H9 (cell line): ENCODE measurements at regions not wholly inside any gene's neighbourhood (a gene's known extent, or its start where the extent isn't known, plus 50 kb on each side); places are given as distances from the start of the nearest gene placed in this dataset.

Experiments used
- DNase-seq: peaks from one replicate; pipeline ENCODE4 v3.0.0-alpha.2; 2017
- H2AFZ ChIP-seq: one replicate; pipeline ENCODE4 v1.6.1; 2013; ENCODE audit warnings: mild to moderate bottlenecking, low read length, control low read depth, moderate library complexity
- H2AK5ac ChIP-seq: 2 replicates; pipeline ENCODE4 v1.6.1; 2013; ENCODE audit warnings: low read length, control low read depth, mixed read lengths; ENCODE audit not compliant: insufficient read length
- H2BK120ac ChIP-seq: one replicate; pipeline ENCODE4 v1.6.1; 2013; ENCODE audit warnings: low read depth, mild to moderate bottlenecking, low read length, control low read depth, inconsistent platforms; ENCODE audit not compliant: poor library complexity, severe bottlenecking
- H2BK12ac ChIP-seq: 2 replicates; pipeline ENCODE4 v1.6.1; 2013; ENCODE audit warnings: low read length, control low read depth, mixed read lengths, low read depth; ENCODE audit not compliant: insufficient read length
- H2BK15ac ChIP-seq: 2 replicates; pipeline ENCODE4 v1.6.1; 2013; ENCODE audit warnings: low read depth, low read length, control low read depth
- H2BK20ac ChIP-seq: one replicate; pipeline ENCODE4 v1.6.1; 2013; ENCODE audit warnings: low read depth, mild to moderate bottlenecking, low read length, control low read depth, inconsistent platforms; ENCODE audit not compliant: poor library complexity, severe bottlenecking
- H2BK5ac ChIP-seq: 2 replicates; pipeline ENCODE4 v1.6.1; 2013; ENCODE audit warnings: low read length, control low read depth, mixed read lengths; ENCODE audit not compliant: insufficient read length
- H3K14ac ChIP-seq: 2 replicates; pipeline ENCODE4 v1.6.1; 2013; ENCODE audit warnings: low read length, control low read depth; ENCODE audit not compliant: insufficient read depth
- H3K18ac ChIP-seq: 2 replicates; pipeline ENCODE4 v1.6.1; 2013; ENCODE audit warnings: low read depth, mild to moderate bottlenecking, mixed read lengths, low read length, control low read depth; ENCODE audit not compliant: insufficient read length
- H3K23ac ChIP-seq: 2 replicates; pipeline ENCODE4 v1.6.1; 2013; ENCODE audit warnings: low read length, control low read depth, mixed read lengths, low read depth; ENCODE audit not compliant: insufficient read length
- H3K23me2 ChIP-seq: 2 replicates; pipeline ENCODE4 v1.6.1; 2013; ENCODE audit warnings: low read depth, mild to moderate bottlenecking, mixed read lengths, low read length, control low read depth; ENCODE audit not compliant: insufficient read length, poor library complexity, severe bottlenecking
- H3K27ac ChIP-seq: 2 replicates; pipeline ENCODE4 v1.5.1; 2013; ENCODE audit warnings: low read length, control low read depth, mixed read lengths, low read depth; ENCODE audit not compliant: insufficient read length
- H3K27me3 ChIP-seq: 2 replicates; pipeline ENCODE4 v1.6.1; 2013; ENCODE audit warnings: low read length, control low read depth, inconsistent platforms; ENCODE audit not compliant: insufficient read depth
- H3K4ac ChIP-seq: 2 replicates; pipeline ENCODE4 v1.6.1; 2013; ENCODE audit warnings: low read depth, mild to moderate bottlenecking, control low read depth, inconsistent platforms, low read length, moderate library complexity
- H3K4me1 ChIP-seq: 2 replicates; pipeline ENCODE4 v1.6.1; 2013; ENCODE audit warnings: low read length, control low read depth, inconsistent platforms; ENCODE audit not compliant: insufficient read depth
- H3K4me2 ChIP-seq: 2 replicates; pipeline ENCODE4 v1.6.1; 2013; ENCODE audit warnings: low read length, control low read depth, mixed read lengths; ENCODE audit not compliant: insufficient read length, insufficient read depth
- H3K56ac ChIP-seq: 2 replicates; pipeline ENCODE4 v1.6.1; 2013; ENCODE audit warnings: low read depth, mild to moderate bottlenecking, mixed read lengths, low read length, control low read depth; ENCODE audit not compliant: insufficient read length
- H3K79me1 ChIP-seq: 2 replicates; pipeline ENCODE4 v1.6.1; 2013; ENCODE audit warnings: low read depth, mild to moderate bottlenecking, moderate library complexity, low read length, control low read depth, inconsistent platforms; ENCODE audit not compliant: insufficient read depth, poor library complexity, severe bottlenecking
- H3K79me2 ChIP-seq: 2 replicates; pipeline ENCODE4 v1.6.1; 2013; ENCODE audit warnings: low read length, control low read depth, inconsistent platforms; ENCODE audit not compliant: insufficient read depth
- H3K9ac ChIP-seq: 2 replicates; pipeline ENCODE4 v1.6.1; 2013; ENCODE audit warnings: low read length, control low read depth, mixed read lengths; ENCODE audit not compliant: insufficient read length; ENCODE audit errors: extremely low read depth
- H3K9me3 ChIP-seq: one replicate; pipeline ENCODE4 v1.6.1; 2013; ENCODE audit warnings: low read depth, low read length, inconsistent platforms; ENCODE audit not compliant: control insufficient read depth
- H3T11ph ChIP-seq: one replicate; pipeline ENCODE4 v1.6.1; 2013; ENCODE audit warnings: mild to moderate bottlenecking, low read length, control low read depth, inconsistent platforms
- H4K20me1 ChIP-seq: one replicate; pipeline ENCODE4 v1.6.1; 2013; ENCODE audit not compliant: control insufficient read depth, insufficient read length, insufficient read depth
- H4K5ac ChIP-seq: 2 replicates; pipeline ENCODE4 v1.6.1; 2013; ENCODE audit warnings: low read depth, mild to moderate bottlenecking, mixed read lengths, low read length, control low read depth; ENCODE audit not compliant: insufficient read length
- H4K8ac ChIP-seq: replicated peaks from 2 replicates; pipeline ENCODE4 v1.6.1; 2013; ENCODE audit warnings: low read length, control low read depth, mixed read lengths, low read depth; ENCODE audit not compliant: insufficient read length
- H4K91ac ChIP-seq: 2 replicates; pipeline ENCODE4 v1.6.1; 2013; ENCODE audit warnings: low read depth, mild to moderate bottlenecking, moderate library complexity, mixed read lengths, low read length, control low read depth; ENCODE audit not compliant: insufficient read length
- H3K27ac Mint-ChIP-seq, 3 experiments: 2 replicates in 2 of 3; 3 replicates in 1 of 3; pipeline ENCODE4 v1.8.0; 2020 to 2021; ENCODE audit warnings: mixed read lengths in 3 of 3, mild to moderate bottlenecking in 1 of 3, moderate library complexity in 1 of 3
- H3K27me3 Mint-ChIP-seq: 2 replicates; pipeline ENCODE4 v1.8.0; 2021; ENCODE audit warnings: low read depth, mild to moderate bottlenecking, moderate library complexity, mixed read lengths
- H3K36me3 Mint-ChIP-seq, 3 experiments: 2 replicates in 2 of 3; 3 replicates in 1 of 3; pipeline ENCODE4 v1.8.0; 2020 to 2021; ENCODE audit warnings: low read depth in 3 of 3, mixed read lengths in 3 of 3; ENCODE audit not compliant: insufficient read depth in 1 of 3
- H3K4me1 Mint-ChIP-seq, 2 experiments: 2 replicates each; pipeline ENCODE4 v1.8.0; 2020; ENCODE audit warnings: mixed read lengths in 2 of 2
- H3K4me3 Mint-ChIP-seq, 2 experiments: 2 replicates in 1 of 2; 3 replicates in 1 of 2; pipeline ENCODE4 v1.8.0; 2020 to 2021; ENCODE audit warnings: mild to moderate bottlenecking in 2 of 2, mixed read lengths in 2 of 2, moderate library complexity in 1 of 2
- H3K9me3 Mint-ChIP-seq, 2 experiments: 2 replicates in 1 of 2; 3 replicates in 1 of 2; pipeline ENCODE4 v1.8.0; 2020; ENCODE audit warnings: mild to moderate bottlenecking in 2 of 2, mixed read lengths in 2 of 2, moderate library complexity in 1 of 2
- WGBS: extraction: QIAGEN DNeasy Blood & Tissue Kit; methylation state at CpG from one replicate; pipeline ENCODE4 v1.1.7; 2013; ENCODE audit warnings: missing lambda C conversion rate, low lambda C conversion rate, mixed read lengths; ENCODE audit not compliant: insufficient read length; ENCODE audit errors: extremely low coverage; 5-methylcytosine and 5-hydroxymethylcytosine counted together
- TF ChIP-seq, protein P1 (sequence below): fragments of 200-600 bp; sonication (generic); conservative IDR thresholded peaks from 3 replicates; pipeline ENCODE4 v1.8.0; 2021; ENCODE audit warnings: antibody characterized with exemption, mild to moderate bottlenecking

DNA sequence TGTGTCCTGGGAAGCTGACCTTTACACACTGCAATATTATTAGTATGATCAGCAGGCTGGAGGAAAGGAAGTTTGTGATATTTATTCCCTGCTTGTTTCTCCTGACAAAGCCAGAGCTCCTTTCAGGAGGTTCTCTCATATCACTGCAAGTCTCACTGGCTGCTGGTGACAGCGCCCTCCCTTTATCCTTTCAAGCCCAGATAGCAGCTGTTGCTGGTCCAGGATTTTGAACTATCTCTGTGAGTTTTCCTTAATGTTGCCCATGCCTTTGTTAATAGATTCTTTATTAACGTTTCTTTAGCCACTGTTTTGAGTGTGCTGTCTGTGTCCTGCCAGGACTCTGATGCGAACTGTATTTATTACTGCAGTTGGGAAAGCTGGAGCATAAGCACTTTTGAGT lies 518.7 kb downstream of the C4orf33 start:
- H3K4me1 ChIP-seq, result no peaks in the 10 kb centered on the region
- H3K4ac ChIP-seq, result no peak overlapping the region
- no peaks in the 10 kb centered on the region for H3K23me2 ChIP-seq
- no peak overlapping the region for H3K18ac ChIP-seq
- no peak overlapping the region for H3K27ac ChIP-seq
- no peak overlapping the region for H3K23ac ChIP-seq
- no peak overlapping the region for H4K91ac ChIP-seq
- H3K56ac ChIP-seq, result no peak overlapping the region
- Mint-ChIP-seq H3K4me1 (no peaks in the 10 kb centered on the region), H3K4me3 (no peak overlapping the region), H3K36me3 (no peaks in the 10 kb centered on the region), H3K27ac (no peak overlapping the region), H3K27me3 (no peaks in the 10 kb centered on the region; the same call in 1 of the 2 replicates), H3K9me3 (no peaks in the 10 kb centered on the region)
- TF ChIP-seq, protein P1, sequence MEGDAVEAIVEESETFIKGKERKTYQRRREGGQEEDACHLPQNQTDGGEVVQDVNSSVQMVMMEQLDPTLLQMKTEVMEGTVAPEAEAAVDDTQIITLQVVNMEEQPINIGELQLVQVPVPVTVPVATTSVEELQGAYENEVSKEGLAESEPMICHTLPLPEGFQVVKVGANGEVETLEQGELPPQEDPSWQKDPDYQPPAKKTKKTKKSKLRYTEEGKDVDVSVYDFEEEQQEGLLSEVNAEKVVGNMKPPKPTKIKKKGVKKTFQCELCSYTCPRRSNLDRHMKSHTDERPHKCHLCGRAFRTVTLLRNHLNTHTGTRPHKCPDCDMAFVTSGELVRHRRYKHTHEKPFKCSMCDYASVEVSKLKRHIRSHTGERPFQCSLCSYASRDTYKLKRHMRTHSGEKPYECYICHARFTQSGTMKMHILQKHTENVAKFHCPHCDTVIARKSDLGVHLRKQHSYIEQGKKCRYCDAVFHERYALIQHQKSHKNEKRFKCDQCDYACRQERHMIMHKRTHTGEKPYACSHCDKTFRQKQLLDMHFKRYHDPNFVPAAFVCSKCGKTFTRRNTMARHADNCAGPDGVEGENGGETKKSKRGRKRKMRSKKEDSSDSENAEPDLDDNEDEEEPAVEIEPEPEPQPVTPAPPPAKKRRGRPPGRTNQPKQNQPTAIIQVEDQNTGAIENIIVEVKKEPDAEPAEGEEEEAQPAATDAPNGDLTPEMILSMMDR, result no peak
- no peak for DNase-seq
- H3K79me2 ChIP-seq, result no peaks in the 10 kb centered on the region
- H3K79me1 ChIP-seq, result no peaks in the 10 kb centered on the region
- H3T11ph ChIP-seq, result no peak overlapping the region
- no peak overlapping the region for H2BK20ac ChIP-seq
- no peak overlapping the region for H2BK5ac ChIP-seq
- H2BK12ac ChIP-seq, result no peak overlapping the region
- H3K4me2 ChIP-seq, result no peak overlapping the region
- H4K5ac ChIP-seq, result no peak overlapping the region
- H2BK120ac ChIP-seq, result no peak overlapping the region
- H4K8ac ChIP-seq, result no peak overlapping the region
- no peaks in the 10 kb centered on the region for H4K20me1 ChIP-seq
- H2AFZ ChIP-seq, result peak overlapping the region; percentile 10
- H2AK5ac ChIP-seq, result no peak overlapping the region
- H3K27me3 ChIP-seq, result no peaks in the 10 kb centered on the region
- H3K9me3 ChIP-seq, result no peaks in the 10 kb centered on the region
- no CpG with 5 or more reads among the region's 3 CpGs for whole genome bisulfite sequencing
- no peak overlapping the region for H3K9ac ChIP-seq
- no peak overlapping the region for H3K14ac ChIP-seq
- no peak overlapping the region for H2BK15ac ChIP-seq
